HCT116 (cell line): ENCODE measurements at regions not wholly inside any gene's neighbourhood (a gene's known extent, or its start where the extent isn't known, plus 50 kb on each side); places are given as distances from the start of the nearest gene placed in this dataset.

ENCODE experiments used
- ATAC-seq: fragments of 200-7000 bp; cut with Tn5 transposase; 2 replicates; pipeline ENCODE4 v1.9.1; 2020; ENCODE audit warnings: mild to moderate bottlenecking, moderate library complexity
- BruUV-seq: library from RNA; stranded (reverse); fragments of 400-500 nt; replicated peaks from 2 replicates; lab custom pipeline; 2021; lab: Mats Ljungman, UMichigan
- CTCF ChIA-PET: fragments of 300-600 bp; sonication (Branson Sonifier 250); formaldehyde crosslinking; loops from one replicate; lab custom pipeline; 2021; ENCODE audit warnings: antibody characterized with exemption; lab: Charles Lee
- POLR2A ChIA-PET: fragments of 300-600, 350-600 bp; sonication (Branson Sonifier 250); formaldehyde crosslinking; loops from one replicate; lab custom pipeline; 2021; ENCODE audit warnings: antibody characterized with exemption; lab: Charles Lee
- RAD21 ChIA-PET, 2 experiments: fragments of 300-600 bp; sonication (Branson Sonifier 250); formaldehyde crosslinking; loops; one replicate each; lab custom pipeline; 2023; ENCODE audit warnings: low total read pairs in 2 of 2; ENCODE audit not compliant: uncharacterized antibody in 2 of 2, unreplicated experiment in 2 of 2, low non-redundant PET in 1 of 2; lab: Charles Lee
- DNase-seq: peaks from one replicate; pipeline ENCODE4 v3.0.0-alpha.2; 2010; ENCODE audit warnings: low read depth, low spot score
- H2AFZ ChIP-seq: fragments of 200-600 bp; shearing (Covaris generic), sonication (generic); 2 replicates; pipeline ENCODE4 v1.6.1; 2017; ENCODE audit warnings: low read depth, mixed run types, mixed read lengths, antibody characterized with exemption, low read length; ENCODE audit not compliant: poor library complexity, severe bottlenecking
- H3K27ac ChIP-seq: 2 replicates; pipeline ENCODE4 v1.5.1; 2012; ENCODE audit warnings: low read depth, low read length
- H3K27me3 ChIP-seq: fragments of 200-600 bp; sonication (generic); 2 replicates; pipeline ENCODE4 v1.6.1; 2016; ENCODE audit warnings: mixed run types, low read length, mixed read lengths; ENCODE audit not compliant: insufficient read depth
- H3K36me3 ChIP-seq, 2 experiments: fragments of 200-500 bp in 1 of 2; fragments of 200-600 bp in 1 of 2; sonication (Bioruptor generic) in 1 of 2; sonication (generic) in 1 of 2; 2 replicates each; pipeline versions ENCODE4 v1.5.1 to v1.6.1; 2014 to 2016; ENCODE audit warnings: low read length in 2 of 2, inconsistent platforms in 1 of 2, mixed read lengths in 1 of 2, mixed run types in 1 of 2; ENCODE audit not compliant: insufficient read depth in 2 of 2, control insufficient read depth in 1 of 2
- H3K4me1 ChIP-seq, 2 experiments: fragments of 200-600 bp in 1 of 2; sonication (generic) in 1 of 2; 2 replicates each; pipeline versions ENCODE4 v1.5.1 to v1.6.1; 2012 to 2017; ENCODE audit warnings: low read length in 2 of 2, inconsistent platforms in 1 of 2, mild to moderate bottlenecking in 1 of 2, mixed read lengths in 1 of 2, mixed run types in 1 of 2, moderate library complexity in 1 of 2; ENCODE audit not compliant: insufficient read depth in 2 of 2, control insufficient read depth in 1 of 2
- H3K4me2 ChIP-seq: fragments of 200-600 bp; sonication (generic); 2 replicates; pipeline ENCODE4 v1.6.1; 2017; ENCODE audit warnings: mixed run types, low read length, mixed read lengths
- H3K4me3 ChIP-seq, 2 experiments: fragments of 200-600 bp in 1 of 2; sonication (generic) in 1 of 2; replicated peaks in 1 of 2; 2 replicates each; pipeline ENCODE4 v1.5.1; 2011 to 2016; ENCODE audit warnings: low read length in 2 of 2, control low read depth in 1 of 2, low read depth in 1 of 2, mild to moderate bottlenecking in 1 of 2, mixed read lengths in 1 of 2, mixed run types in 1 of 2
- H3K79me2 ChIP-seq: fragments of 200-600 bp; sonication (generic); 2 replicates; pipeline ENCODE4 v1.6.1; 2017; ENCODE audit warnings: mild to moderate bottlenecking, mixed run types, low read length, moderate library complexity, mixed read lengths; ENCODE audit not compliant: insufficient read depth
- H3K9ac ChIP-seq: fragments of 200-600 bp; sonication (generic); 2 replicates; pipeline ENCODE4 v1.6.1; 2016; ENCODE audit warnings: low read length, mixed read lengths
- H3K9me2 ChIP-seq: fragments of 200-600 bp; sonication (generic), shearing (Covaris generic); 2 replicates; pipeline ENCODE4 v1.6.1; 2017; ENCODE audit warnings: mixed run types, mild to moderate bottlenecking, moderate library complexity; ENCODE audit not compliant: insufficient read depth
- H3K9me3 ChIP-seq, 2 experiments: fragments of 200-500 bp in 1 of 2; fragments of 200-600 bp in 1 of 2; sonication (Bioruptor generic) in 1 of 2; sonication (generic) in 1 of 2; 2 replicates each; pipeline ENCODE4 v1.6.1; 2014 to 2017; ENCODE audit warnings: low read length in 2 of 2, mixed read lengths in 2 of 2, inconsistent platforms in 1 of 2, low read depth in 1 of 2, mild to moderate bottlenecking in 1 of 2, mixed run types in 1 of 2, moderate library complexity in 1 of 2; ENCODE audit not compliant: control insufficient read depth in 1 of 2, insufficient read depth in 1 of 2
- H4K20me1 ChIP-seq: fragments of 200-600 bp; sonication (generic), shearing (Covaris generic); 2 replicates; pipeline ENCODE4 v1.6.1; 2017; ENCODE audit warnings: mixed run types, mild to moderate bottlenecking, moderate library complexity; ENCODE audit not compliant: insufficient read depth
- CEBPB ChIP-seq: IDR thresholded peaks from 2 replicates; pipeline ENCODE4 v1.6.1; 2012; ENCODE audit warnings: low read depth
- ELF1 ChIP-seq: IDR thresholded peaks from 2 replicates; pipeline ENCODE4 v1.6.1; 2012; ENCODE audit warnings: low read depth, borderline replicate concordance
- JUND ChIP-seq: IDR thresholded peaks from 2 replicates; pipeline ENCODE4 v1.6.1; 2012
- POLR2A ChIP-seq: IDR thresholded peaks from 2 replicates; pipeline ENCODE4 v1.7.0; 2011; ENCODE audit warnings: borderline replicate concordance; ENCODE audit not compliant: insufficient read depth, insufficient read length; ENCODE audit errors: extremely low read depth
- RAD21 ChIP-seq: IDR thresholded peaks from 2 replicates; pipeline ENCODE4 v1.6.1; 2012; ENCODE audit warnings: low read depth, mild to moderate bottlenecking
- SRF ChIP-seq: IDR thresholded peaks from 2 replicates; pipeline ENCODE4 v1.6.1; 2012; ENCODE audit warnings: low read depth
- YY1 ChIP-seq: IDR thresholded peaks from 2 replicates; pipeline ENCODE4 v1.6.1; 2011; ENCODE audit warnings: low read length, low read depth, moderate library complexity, mild to moderate bottlenecking; ENCODE audit not compliant: insufficient replicate concordance; ENCODE audit errors: extremely low read depth
- ZFX ChIP-seq: fragments of 450-650 bp; IDR thresholded peaks from 2 replicates; pipeline ENCODE4 v1.6.1; 2017
- intact Hi-C: fragments of 100-400 bp; cut with micrococcal nuclease; formaldehyde crosslinking; loops from 2 replicates; pipeline ENCODE4 v1.10.0; 2022
- TF ChIP-seq, protein P1 (sequence below), 3 experiments: fragments of 200-600 bp in 1 of 3; sonication (generic) in 1 of 3; IDR thresholded peaks in 2 of 3; conservative IDR thresholded peaks in 1 of 3; 2 replicates each; pipeline ENCODE4 v1.5.1; 2012 to 2017; ENCODE audit warnings: low read depth in 2 of 3, low read length in 2 of 3, antibody characterized with exemption in 1 of 3, borderline replicate concordance in 1 of 3, control low read depth in 1 of 3, mild to moderate bottlenecking in 1 of 3, mixed read lengths in 1 of 3, mixed run types in 1 of 3, moderate library complexity in 1 of 3; ENCODE audit not compliant: insufficient read depth in 1 of 3
- TF ChIP-seq, protein P2 (sequence below): IDR thresholded peaks from 2 replicates; pipeline ENCODE4 v1.6.1; 2011; ENCODE audit warnings: mild to moderate bottlenecking, low read length, moderate library complexity; ENCODE audit not compliant: insufficient replicate concordance; ENCODE audit errors: extremely low read depth
- TF ChIP-seq, protein P3 (sequence below): IDR thresholded peaks from 2 replicates; pipeline ENCODE4 v1.6.1; 2012; ENCODE audit warnings: low read depth

DNA sequence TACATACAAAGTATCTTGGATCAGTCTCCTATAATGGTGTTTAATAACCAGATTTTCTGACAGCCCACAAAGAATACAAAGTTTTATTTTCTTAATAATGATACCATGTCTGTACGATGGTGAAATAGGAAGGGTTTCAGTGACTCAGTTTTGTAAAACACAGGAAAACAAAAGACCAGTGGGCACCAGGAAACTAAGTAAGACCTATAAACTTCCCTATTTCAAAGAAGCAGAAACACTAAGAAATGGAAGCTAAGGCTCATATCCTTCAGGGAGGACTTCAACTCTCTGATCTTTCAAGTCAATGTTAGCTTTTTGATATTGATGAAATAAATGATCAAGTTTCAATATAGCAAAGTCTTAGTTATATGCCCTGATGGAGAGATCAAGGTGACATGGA lies 196.0 kb downstream of the DUSP6 start:
- CTCF ChIA-PET, result no interaction called here

More for the DNA sequence above, 196.0 kb downstream of the DUSP6 start:
- ChIA-PET RAD21 (no interaction called here), POLR2A (no interaction called here)
- Histone ChIP-seq H3K27ac (no peak overlapping the region), H3K36me3 (no peaks in the 10 kb centered on the region), H3K9ac (no peak overlapping the region), H3K27me3 (no peaks in the 10 kb centered on the region), H3K9me3 (no peaks in the 10 kb centered on the region), H3K4me1 (peaks cover 0 to 4% of the 10 kb centered on the region in 2 experiments; a peak in 1 of 4 replicates), H4K20me1 (no peaks in the 10 kb centered on the region), H3K4me3 (no peak overlapping the region), H2AFZ (no peak overlapping the region), H3K79me2 (no peaks in the 10 kb centered on the region), H3K4me2 (no peak overlapping the region), H3K9me2 (no peaks in the 10 kb centered on the region)
- BruUV-seq, result no TSS peak
- TF ChIP-seq POLR2A (no peak), JUND (no peak), ELF1 (no peak), ZFX (no peak), CEBPB (no peak), RAD21 (no peak), SRF (no peak), YY1 (no peak)
- TF ChIP-seq, protein P1, sequence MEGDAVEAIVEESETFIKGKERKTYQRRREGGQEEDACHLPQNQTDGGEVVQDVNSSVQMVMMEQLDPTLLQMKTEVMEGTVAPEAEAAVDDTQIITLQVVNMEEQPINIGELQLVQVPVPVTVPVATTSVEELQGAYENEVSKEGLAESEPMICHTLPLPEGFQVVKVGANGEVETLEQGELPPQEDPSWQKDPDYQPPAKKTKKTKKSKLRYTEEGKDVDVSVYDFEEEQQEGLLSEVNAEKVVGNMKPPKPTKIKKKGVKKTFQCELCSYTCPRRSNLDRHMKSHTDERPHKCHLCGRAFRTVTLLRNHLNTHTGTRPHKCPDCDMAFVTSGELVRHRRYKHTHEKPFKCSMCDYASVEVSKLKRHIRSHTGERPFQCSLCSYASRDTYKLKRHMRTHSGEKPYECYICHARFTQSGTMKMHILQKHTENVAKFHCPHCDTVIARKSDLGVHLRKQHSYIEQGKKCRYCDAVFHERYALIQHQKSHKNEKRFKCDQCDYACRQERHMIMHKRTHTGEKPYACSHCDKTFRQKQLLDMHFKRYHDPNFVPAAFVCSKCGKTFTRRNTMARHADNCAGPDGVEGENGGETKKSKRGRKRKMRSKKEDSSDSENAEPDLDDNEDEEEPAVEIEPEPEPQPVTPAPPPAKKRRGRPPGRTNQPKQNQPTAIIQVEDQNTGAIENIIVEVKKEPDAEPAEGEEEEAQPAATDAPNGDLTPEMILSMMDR (IDR thresholded peaks at IDR 0.05 in 2 of 3, conservative IDR thresholded peaks at IDR 0.05 in 1 of 3; ENCODE audit: borderline replicate concordance in 1 of 3, insufficient read depth in 1 of 3, low read depth in 2 of 3, low read length in 2 of 3), result no peak
- TF ChIP-seq, protein P2, sequence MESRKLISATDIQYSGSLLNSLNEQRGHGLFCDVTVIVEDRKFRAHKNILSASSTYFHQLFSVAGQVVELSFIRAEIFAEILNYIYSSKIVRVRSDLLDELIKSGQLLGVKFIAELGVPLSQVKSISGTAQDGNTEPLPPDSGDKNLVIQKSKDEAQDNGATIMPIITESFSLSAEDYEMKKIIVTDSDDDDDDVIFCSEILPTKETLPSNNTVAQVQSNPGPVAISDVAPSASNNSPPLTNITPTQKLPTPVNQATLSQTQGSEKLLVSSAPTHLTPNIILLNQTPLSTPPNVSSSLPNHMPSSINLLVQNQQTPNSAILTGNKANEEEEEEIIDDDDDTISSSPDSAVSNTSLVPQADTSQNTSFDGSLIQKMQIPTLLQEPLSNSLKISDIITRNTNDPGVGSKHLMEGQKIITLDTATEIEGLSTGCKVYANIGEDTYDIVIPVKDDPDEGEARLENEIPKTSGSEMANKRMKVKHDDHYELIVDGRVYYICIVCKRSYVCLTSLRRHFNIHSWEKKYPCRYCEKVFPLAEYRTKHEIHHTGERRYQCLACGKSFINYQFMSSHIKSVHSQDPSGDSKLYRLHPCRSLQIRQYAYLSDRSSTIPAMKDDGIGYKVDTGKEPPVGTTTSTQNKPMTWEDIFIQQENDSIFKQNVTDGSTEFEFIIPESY, result no peak
- TF ChIP-seq, protein P3, sequence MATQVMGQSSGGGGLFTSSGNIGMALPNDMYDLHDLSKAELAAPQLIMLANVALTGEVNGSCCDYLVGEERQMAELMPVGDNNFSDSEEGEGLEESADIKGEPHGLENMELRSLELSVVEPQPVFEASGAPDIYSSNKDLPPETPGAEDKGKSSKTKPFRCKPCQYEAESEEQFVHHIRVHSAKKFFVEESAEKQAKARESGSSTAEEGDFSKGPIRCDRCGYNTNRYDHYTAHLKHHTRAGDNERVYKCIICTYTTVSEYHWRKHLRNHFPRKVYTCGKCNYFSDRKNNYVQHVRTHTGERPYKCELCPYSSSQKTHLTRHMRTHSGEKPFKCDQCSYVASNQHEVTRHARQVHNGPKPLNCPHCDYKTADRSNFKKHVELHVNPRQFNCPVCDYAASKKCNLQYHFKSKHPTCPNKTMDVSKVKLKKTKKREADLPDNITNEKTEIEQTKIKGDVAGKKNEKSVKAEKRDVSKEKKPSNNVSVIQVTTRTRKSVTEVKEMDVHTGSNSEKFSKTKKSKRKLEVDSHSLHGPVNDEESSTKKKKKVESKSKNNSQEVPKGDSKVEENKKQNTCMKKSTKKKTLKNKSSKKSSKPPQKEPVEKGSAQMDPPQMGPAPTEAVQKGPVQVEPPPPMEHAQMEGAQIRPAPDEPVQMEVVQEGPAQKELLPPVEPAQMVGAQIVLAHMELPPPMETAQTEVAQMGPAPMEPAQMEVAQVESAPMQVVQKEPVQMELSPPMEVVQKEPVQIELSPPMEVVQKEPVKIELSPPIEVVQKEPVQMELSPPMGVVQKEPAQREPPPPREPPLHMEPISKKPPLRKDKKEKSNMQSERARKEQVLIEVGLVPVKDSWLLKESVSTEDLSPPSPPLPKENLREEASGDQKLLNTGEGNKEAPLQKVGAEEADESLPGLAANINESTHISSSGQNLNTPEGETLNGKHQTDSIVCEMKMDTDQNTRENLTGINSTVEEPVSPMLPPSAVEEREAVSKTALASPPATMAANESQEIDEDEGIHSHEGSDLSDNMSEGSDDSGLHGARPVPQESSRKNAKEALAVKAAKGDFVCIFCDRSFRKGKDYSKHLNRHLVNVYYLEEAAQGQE, result no peak
- no peak for DNase-seq
- intact Hi-C loops, result loop anchor here (10.0 kb wide), 1 partner anchor 188 kb away; no protein-coding TSS in a partner anchor
- ATAC-seq, result no peak
